ENCODE measurements at regions not wholly inside any gene's neighbourhood (a gene's known extent, or its start where the extent isn't known, plus 50 kb on each side); places are given as distances from the start of the nearest gene placed in this dataset.
A peak's percentile ranks its signal among the peaks of the same experiment; 100 is the strongest.
"Not testable (repeated sequence)": the region's sequence is repeated elsewhere in the genome, so short reads cannot be mapped to it uniquely, and the experiment has no call there.

DNA sequence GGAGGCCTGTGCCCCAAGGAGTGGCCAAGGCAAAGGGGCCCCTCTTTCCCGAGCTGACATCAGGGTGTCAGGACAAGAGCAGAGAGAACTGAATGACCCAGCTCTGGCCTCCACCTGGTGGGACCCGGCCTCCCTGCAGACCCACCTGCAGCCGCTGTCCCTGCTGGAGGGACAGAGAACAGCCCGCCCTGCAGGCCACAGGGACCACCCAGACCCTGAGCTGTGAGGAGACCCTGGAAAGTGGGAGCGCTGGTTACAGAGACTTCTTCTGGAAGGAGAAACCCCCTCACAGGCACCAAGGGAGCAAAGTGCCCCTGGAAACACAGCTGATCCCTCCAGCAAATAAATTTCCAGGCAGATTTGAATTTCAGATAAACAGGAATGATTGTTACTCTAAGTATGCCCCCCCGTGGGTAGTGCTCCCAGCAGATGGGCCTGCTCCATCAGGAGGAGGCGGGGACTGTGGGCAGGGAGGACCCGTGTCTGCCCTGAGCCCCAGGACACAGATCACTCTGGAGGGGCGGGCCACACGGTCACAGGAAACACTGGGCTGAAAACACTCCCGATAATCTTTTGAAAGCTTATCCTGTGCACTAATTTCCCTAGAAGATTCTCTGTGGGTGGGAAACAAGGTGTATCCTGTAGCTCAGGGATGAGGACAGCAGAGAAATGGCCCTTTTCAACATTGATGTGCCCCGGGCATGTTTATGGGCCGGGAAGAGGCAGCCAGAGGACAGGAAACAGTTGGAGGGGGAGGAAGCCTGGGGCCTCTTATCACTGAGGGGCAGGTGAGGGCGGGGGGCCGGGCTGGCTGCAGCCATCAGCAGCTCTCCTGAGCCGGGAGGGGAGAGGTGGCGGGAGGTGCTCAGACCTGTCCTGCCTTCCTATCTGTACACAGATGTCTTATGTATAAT, 276.0 kb downstream of the ADGRD1 start:
- no peak for DNase-seq
- ATAC-seq, result peak; percentile 26 to 33

DNA sequence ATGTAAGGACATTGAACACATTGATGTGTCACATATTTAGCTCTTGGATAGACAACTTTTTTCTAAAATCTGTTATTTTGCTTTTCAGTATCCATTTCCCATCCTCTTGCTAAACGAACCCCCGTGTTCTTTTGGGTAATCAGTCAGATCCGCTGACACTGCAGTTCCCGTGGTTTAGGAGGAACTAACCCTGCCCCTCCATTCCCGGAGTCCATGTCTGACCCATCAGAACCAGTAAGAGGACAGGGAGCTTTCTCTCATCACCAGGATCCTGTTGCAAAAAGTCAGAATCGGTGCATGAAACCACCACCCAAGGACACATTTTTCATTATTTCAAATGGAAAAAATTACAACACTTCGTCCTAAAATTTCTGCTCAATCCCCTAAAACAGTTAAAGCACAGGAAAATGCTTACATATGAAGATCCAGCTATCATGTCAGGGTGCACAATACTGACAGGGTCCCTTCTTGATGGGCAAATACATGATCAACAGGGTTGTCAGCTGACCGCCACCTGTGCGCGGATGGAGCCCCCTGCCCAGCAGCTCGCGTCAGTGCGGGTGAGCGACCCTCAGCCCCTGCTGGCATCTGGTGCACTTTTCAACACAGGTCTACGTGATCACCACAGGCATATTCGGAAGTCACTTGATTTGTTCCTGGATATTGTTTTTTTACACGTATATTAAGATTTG, 276.8 kb downstream of the ADGRD1 start:
- no peak overlapping the region for H3K27ac ChIP-seq
- no peak for TF ChIP-seq POLR2A (IDR thresholded peaks at IDR 0.05)
- TF ChIP-seq, protein P1, sequence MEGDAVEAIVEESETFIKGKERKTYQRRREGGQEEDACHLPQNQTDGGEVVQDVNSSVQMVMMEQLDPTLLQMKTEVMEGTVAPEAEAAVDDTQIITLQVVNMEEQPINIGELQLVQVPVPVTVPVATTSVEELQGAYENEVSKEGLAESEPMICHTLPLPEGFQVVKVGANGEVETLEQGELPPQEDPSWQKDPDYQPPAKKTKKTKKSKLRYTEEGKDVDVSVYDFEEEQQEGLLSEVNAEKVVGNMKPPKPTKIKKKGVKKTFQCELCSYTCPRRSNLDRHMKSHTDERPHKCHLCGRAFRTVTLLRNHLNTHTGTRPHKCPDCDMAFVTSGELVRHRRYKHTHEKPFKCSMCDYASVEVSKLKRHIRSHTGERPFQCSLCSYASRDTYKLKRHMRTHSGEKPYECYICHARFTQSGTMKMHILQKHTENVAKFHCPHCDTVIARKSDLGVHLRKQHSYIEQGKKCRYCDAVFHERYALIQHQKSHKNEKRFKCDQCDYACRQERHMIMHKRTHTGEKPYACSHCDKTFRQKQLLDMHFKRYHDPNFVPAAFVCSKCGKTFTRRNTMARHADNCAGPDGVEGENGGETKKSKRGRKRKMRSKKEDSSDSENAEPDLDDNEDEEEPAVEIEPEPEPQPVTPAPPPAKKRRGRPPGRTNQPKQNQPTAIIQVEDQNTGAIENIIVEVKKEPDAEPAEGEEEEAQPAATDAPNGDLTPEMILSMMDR (IDR thresholded peaks at IDR 0.05 in 4 of 5, conservative IDR thresholded peaks at IDR 0.05 in 1 of 5), result no peak
- no peaks in the 10 kb centered on the region for H3K36me3 ChIP-seq
- no peak overlapping the region for H3K4me3 ChIP-seq
- peaks cover 0 to 2% (median 0%) of the 10 kb centered on the region in 3 donors for H3K27me3 ChIP-seq
- no peaks in the 10 kb centered on the region for H3K4me1 ChIP-seq
- intact Hi-C loops (cut with DNase I; ENCODE audit: low total_unique reads), result no loop called here
- ATAC-seq (no peak), DNase-seq (no peak)
- in situ Hi-C loops (cut with MboI; ENCODE audit: low sequenced_read_pairs in 4 of 4), result no loop called here
- H3K9me3 ChIP-seq, result no peaks in the 10 kb centered on the region

More for the DNA sequence above, 276.0 kb downstream of the ADGRD1 start:
- H3K27me3 ChIP-seq, result peaks cover 0 to 2% (median 0%) of the 10 kb centered on the region in 3 donors
- no peaks in the 10 kb centered on the region for H3K36me3 ChIP-seq
- intact Hi-C loops (cut with DNase I; ENCODE audit: low total_unique reads), result no loop called here
- peak overlapping the region in 1 of 4 donors; percentile 35 for H3K27ac ChIP-seq
- H3K9me3 ChIP-seq, result no peaks in the 10 kb centered on the region
- H3K4me1 ChIP-seq, result no peaks in the 10 kb centered on the region
- in situ Hi-C loops (cut with MboI; ENCODE audit: low sequenced_read_pairs in 4 of 4), result no loop called here
- H3K4me3 ChIP-seq, result no peak overlapping the region
- TF ChIP-seq, protein P1 (IDR thresholded peaks at IDR 0.05 in 4 of 5, conservative IDR thresholded peaks at IDR 0.05 in 1 of 5), result no peak
- TF ChIP-seq POLR2A (IDR thresholded peaks at IDR 0.05), result no peak

DNA sequence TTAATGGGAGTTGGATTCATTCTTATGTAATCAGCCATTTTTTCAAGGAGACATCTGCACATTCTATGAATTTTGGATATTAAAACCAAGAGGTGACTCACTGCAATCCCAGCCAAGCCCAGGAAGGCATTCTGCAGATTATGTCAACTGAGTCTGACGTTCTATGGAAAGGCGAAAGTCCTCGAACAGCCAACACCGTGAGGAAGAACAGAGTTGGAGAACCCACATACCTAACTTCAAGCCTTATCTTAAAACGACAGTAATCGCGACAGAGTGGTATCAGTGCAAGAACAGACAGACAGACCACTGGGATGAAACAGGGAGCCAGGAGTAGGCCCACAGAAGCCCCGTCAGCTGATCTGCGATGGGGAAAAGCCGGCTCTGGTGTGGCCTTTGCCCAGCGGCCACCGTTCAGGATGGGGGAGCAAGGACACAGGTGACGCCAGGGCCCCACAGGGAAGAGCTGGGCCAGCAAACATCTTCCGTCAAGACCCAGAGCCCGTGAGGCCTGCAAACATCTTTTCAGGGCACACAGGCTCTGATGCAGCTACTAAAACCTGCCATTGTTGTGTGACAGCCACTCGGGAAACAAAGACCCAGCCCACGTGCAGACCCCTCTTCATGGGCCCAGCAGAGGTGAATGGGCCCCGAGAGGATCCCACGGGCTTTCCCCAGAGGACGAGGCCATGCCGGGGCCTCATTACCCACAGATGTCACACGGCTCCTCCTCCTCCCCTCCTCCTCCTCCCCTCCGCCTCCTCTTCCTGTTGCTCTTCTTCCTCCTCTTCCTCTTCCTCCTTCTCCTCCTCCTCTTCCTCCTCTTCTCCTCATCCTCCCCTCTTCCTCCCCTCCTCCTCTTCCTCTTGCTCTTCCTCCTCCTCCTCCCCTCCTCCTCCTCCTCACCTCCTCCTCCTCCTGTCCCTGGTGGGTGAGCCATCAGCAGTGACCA, 277.6 kb downstream of the ADGRD1 start:
- DNase-seq (no peak), ATAC-seq (no peak)
- in situ Hi-C loops (cut with MboI; ENCODE audit: low sequenced_read_pairs in 4 of 4) (no loop called here), intact Hi-C loops (cut with DNase I; ENCODE audit: low total_unique reads) (no loop called here)
- H3K9me3 ChIP-seq, result no peaks in the 10 kb centered on the region
- H3K4me3 ChIP-seq, result no peak overlapping the region
- no peak overlapping the region for H3K27ac ChIP-seq
- H3K4me1 ChIP-seq, result no peaks in the 10 kb centered on the region
- H3K36me3 ChIP-seq, result no peaks in the 10 kb centered on the region
- TF ChIP-seq POLR2A (IDR thresholded peaks at IDR 0.05), result no peak
- TF ChIP-seq, protein P1 (IDR thresholded peaks at IDR 0.05 in 4 of 5, conservative IDR thresholded peaks at IDR 0.05 in 1 of 5), result no peak
- H3K27me3 ChIP-seq, result peaks cover 0 to 2% (median 0%) of the 10 kb centered on the region in 3 donors

DNA sequence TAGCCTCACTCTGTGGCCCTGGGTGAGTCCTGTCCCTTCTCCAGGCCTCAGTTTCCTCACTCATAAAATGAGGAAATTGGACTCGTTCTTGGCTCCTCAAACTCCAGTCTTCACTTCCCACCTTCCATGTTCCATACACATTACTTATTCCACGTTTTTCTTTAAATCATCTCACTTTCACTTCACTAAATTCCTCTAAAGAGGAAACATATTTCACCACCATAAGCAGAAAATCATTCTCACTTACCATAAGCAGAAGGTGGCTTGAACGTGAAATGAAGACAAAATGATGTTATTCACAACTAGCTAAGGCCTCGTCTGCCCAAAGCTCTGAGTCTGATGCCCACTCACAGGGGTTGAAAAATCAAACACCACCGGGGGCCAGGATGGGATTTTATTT, 278.3 kb downstream of the ADGRD1 start:
- Histone ChIP-seq H3K27me3 (peaks cover 0 to 2% (median 0%) of the 10 kb centered on the region in 3 donors), H3K36me3 (no peaks in the 10 kb centered on the region), H3K4me1 (no peaks in the 10 kb centered on the region), H3K27ac (no peak overlapping the region), H3K4me3 (no peak overlapping the region), H3K9me3 (no peaks in the 10 kb centered on the region)
- DNase-seq, result no peak
- no peak for TF ChIP-seq POLR2A (IDR thresholded peaks at IDR 0.05)
- TF ChIP-seq, protein P1 (IDR thresholded peaks at IDR 0.05 in 4 of 5, conservative IDR thresholded peaks at IDR 0.05 in 1 of 5), result no peak
- in situ Hi-C loops (cut with MboI; ENCODE audit: low sequenced_read_pairs in 4 of 4), result no loop called here
- intact Hi-C loops (cut with DNase I; ENCODE audit: low total_unique reads), result no loop called here
- no peak for ATAC-seq

DNA sequence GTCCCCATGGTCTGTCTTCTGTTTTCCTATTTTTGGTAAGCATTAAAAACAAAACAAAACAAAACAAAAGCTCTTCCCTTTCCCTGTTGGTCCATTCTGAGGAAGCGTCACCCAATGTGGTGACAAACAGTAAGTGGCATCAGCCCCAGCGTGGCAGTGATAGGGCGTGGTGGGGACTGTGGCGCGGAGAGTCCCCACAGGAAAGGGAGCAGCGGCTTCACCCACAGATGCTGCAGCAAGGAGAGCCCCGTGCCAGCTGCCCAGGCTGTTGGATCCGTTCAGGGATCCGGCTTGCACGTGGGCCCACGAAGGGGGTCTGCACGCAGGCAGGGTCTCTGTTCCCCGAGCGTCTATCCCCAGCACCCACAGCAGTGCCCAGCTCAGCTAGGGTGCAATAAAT, 279.2 kb downstream of the ADGRD1 start:
- ATAC-seq; H3K27me3 ChIP-seq; H3K4me1 ChIP-seq; intact Hi-C loops (cut with DNase I; ENCODE audit: low total_unique reads); H3K36me3 ChIP-seq; H3K27ac ChIP-seq; H3K4me3 ChIP-seq; DNase-seq; H3K9me3 ChIP-seq; in situ Hi-C loops (cut with MboI; ENCODE audit: low sequenced_read_pairs in 4 of 4): not testable (repeated sequence)

DNA sequence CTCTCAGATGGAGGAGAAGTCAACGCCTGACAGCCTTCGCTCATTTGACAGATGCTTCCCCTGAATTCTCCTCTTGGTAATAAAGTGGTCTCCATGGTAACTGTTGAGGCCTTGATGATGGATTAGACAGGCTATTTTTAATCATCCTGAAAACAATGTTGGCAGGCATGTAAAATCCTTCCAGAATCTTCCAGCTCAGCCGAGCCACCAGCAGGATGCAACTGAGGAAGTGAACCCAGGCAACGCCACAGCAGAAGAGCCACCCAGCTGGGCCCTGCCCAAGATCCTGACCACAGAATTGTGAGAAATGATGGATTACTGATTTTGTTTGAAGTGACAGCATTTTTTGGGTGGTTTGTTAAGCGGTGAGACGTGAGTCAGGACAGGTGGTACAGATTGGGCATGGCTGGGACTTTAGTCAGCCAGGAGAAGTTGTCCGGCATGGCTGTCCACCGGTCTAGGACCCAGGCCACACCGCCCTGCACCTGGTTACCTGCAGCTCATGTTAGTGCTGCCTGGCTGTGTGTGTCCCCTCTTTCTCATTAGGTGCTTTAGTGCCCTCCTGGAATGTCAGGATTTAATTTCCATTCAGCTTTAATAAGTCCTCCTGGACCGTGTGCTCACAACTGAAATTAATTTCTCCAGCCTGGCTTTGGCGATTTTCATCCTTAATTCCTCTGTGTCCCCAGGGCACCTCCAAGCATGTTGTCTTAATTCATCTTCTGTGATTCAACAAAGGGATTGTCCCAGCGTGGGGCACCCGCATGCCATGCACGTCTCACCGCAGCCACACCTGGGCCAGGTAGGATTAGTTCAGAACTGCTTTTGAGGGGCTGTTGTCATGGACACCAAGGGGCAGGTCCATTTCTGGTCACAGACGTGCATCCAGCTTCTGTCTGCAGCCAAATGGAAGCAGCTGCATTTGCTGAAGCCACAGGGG, 280.4 kb downstream of the ADGRD1 start:
- in situ Hi-C loops (cut with MboI; ENCODE audit: low sequenced_read_pairs in 4 of 4); H3K27ac ChIP-seq: not testable (repeated sequence)

More for the DNA sequence above, 280.4 kb downstream of the ADGRD1 start:
- intact Hi-C loops (cut with DNase I; ENCODE audit: low total_unique reads); DNase-seq; H3K9me3 ChIP-seq; H3K36me3 ChIP-seq; H3K4me1 ChIP-seq; ATAC-seq; H3K27me3 ChIP-seq; H3K4me3 ChIP-seq: not testable (repeated sequence)

All from gastrocnemius medialis (tissue), 4 donors.